CD1c-positive myeloid dendritic cell (primary cell): ENCODE measurements at regions not wholly inside any gene's neighbourhood (a gene's known extent, or its start where the extent isn't known, plus 50 kb on each side); places are given as distances from the start of the nearest gene placed in this dataset.

ENCODE experiments used
- DNase-seq: peaks from one replicate; pipeline ENCODE4 v3.0.0-alpha.2; 2016; ENCODE audit errors: extremely low spot score

DNA sequence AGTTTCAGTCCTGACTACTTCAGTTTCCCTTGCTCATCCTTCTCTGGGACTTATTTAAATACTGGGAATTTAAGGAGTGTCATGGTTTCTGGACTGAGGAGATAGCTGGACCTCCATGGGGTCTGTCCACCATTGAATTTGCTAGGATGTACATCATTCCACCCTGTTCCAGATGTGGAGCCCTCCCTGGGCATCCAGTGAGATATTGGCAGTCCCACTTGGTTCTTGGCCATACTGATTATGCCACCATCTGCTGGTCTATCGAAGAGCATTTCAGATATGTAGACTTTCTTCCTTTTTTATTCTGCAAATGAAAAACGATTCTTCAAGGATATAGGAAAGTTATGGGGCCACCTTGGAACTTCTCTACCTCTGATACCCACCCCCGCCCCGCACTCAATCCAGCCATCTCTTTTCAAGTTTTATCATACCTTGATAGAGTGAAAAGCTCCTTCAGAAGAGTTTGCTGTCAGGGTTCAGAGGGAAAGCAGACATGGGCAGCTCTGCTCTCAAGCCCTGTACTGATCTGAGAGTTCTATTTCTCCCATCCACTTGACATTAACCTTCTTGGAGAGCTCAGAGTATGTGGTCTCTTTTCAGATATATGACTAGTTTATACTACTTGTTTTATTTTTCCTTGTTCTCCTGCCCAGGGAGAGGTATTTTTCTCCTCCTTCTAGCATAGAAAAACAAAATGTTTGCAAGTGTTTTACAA is 490.7 kb upstream of the SGCD start:
- no peak for DNase-seq

DNA sequence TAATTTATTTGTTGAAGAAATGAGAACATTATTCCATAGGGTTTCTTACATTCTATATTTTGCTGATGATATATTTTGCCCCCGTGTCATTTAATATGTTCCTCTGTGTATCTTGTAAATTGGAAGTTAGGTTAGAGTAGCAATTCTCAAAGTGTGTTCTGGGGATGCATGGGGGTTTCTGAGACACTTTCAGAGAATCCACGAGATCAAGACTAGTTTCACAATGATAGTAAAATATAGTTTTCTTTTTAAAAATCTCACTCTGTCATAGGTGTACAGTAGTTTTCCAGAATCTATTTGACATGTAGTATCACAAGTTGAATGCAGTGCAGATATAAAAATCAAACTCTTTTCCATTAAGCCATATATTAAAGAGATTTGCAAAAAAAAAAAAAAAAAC is 488.6 kb upstream of the SGCD start:
- DNase-seq, result no peak

DNA sequence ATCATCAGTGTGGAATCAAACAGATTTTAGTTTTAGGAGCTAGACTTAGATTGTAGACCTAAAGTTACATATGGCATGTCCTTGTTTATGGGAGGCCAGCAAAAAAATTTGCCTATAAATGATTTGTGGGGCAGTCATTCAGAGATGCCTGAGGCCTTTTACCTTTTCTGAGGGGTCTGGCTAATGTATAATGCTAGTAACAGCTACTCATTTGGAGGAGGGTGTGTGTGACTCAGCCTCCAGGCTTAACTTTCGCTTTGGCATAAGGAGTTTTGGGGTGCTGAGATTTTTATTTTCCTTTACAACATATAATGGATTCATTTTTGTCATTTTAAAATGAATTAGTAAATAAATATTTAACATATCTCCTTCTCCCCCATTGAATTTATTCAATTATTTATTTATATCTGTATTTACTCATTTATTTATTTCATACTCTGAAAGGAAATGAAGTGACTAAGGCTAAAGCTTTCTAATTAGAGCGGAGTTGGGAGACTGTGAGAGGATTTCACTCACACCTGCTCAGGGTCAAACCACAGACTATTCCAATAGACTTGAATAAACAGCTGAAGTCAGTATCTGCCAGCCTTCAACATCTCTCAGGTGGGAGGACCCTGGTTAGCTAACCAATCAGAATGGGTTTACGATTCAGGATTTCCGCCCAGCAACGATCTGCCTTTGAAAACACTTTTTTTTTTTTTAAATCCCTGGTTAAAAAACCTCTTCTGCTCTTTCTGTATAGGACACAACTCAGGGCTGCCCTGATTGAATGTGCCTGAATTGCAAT is 487.5 kb upstream of the SGCD start:
- DNase-seq, result no peak

DNA sequence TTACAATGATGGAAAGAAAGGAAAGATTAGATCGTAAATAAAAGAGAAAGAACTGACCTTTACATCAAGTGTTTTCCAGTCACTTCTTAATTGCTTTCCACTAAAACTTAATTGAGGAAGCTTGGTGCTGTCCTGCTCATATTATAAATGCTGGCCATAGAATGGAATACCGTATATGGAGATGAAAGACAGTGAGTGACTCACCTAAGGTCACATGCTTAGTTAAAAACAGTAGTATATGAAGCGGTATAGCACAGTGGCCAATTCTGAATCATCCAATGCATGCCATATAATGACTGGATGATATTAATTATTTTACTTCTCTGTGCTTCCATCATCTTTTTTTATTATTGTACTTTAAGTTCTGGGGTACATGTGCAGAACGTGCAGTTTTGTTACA is 482.4 kb upstream of the SGCD start:
- DNase-seq, result no peak

DNA sequence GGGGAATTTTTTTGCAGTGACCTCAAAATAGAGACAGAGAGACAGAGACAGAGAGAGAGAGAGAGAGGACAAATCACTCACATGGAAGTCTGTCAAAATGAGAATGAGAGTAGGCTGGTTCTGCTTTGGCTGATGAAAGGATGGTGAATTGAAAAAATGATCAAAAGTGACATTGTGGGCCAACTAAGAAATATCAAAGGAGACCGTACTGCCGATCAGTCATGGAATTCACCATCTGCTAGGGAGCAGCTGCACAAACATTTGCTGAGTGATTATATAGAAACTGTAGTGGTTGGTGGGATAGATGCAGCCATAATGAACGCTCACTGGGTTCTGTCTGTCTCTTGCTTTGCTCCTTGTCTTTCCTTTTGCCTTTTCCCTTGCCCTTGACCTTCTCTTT is 476.6 kb upstream of the SGCD start:
- DNase-seq, result no peak

DNA sequence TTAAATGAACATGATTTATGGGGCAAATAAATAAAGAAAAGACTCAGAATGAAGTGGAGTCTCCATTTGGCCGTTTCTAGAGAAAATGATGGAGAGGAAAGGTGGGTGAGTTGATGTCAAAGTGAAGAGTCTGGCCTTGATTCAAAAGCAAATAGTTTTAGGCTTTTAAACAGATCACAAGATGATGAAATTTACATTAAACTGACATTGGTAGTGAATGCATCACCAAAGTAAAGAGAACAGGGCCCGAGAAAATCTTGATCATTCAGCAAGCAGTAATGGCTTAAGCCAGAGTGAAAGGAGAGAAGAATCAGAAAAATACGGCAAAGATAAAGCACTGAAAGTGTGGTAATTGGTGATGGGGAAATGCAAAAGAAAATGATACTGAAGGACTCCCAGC is 460.0 kb upstream of the SGCD start:
- DNase-seq, result no peak

DNA sequence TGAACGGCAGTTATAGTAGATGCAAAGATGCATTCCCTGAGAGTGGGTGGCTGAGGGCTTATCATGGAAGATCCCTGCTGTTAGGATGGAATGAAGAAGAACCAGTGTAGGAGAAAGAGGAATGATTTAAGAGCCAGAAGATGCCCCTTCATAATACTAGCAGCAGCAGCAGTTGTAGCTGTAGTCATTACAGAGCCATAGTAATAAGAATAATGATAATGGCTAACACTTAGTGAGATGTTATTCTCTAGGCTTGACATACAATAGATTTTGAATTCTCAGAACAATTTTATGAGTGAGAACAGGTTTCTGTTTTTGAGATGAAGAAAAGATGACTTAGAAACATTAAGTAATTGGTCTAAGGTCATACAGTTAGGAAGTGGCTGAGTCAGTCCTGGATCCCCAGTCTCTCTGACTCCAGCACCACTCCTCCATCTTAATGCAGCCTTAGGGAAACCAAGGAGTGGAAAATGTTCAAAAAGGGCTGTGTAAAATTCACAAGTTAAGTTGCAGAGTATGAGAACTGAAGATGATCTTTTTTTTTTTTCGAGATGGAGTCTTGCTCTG is 459.4 kb upstream of the SGCD start:
- no peak for DNase-seq

DNA sequence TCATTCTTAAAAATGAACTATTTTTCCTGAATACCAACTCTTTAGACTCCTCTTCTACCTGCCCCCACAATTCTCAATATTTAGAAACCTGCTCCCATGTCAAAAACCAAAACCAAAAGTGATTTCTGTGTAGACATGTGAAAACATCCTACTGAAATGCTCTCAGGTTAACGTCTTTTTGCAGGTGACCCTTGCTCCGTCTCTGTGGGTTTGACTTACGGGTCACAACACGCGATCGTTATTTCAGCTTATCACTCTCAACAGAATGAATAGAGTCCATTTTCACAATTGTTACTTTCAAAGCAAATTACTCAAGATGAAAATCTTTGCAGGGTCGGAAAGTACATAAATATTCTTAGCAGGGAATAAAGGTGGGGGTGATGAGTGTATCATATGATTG is 456.3 kb upstream of the SGCD start:
- DNase-seq, result no peak

DNA sequence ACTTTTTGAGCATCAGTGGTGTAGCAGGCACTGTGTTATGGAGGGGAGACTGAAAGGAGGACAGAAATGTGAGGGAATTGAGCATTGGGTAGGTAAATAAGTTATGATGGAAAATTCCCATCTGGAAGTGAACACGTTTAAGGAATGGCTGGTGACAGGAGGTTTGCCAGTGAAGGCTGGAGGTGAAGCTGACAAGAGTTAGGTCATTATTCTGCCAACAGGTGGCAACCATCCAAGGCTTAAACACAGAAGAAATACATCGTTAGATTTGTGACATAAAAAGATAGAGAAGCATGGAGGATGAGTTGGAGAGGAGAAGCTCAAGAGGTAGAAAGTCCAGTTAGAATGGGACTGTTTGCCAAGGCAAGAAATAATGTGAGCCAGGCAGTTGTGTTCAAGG is 455.3 kb upstream of the SGCD start:
- DNase-seq, result no peak

DNA sequence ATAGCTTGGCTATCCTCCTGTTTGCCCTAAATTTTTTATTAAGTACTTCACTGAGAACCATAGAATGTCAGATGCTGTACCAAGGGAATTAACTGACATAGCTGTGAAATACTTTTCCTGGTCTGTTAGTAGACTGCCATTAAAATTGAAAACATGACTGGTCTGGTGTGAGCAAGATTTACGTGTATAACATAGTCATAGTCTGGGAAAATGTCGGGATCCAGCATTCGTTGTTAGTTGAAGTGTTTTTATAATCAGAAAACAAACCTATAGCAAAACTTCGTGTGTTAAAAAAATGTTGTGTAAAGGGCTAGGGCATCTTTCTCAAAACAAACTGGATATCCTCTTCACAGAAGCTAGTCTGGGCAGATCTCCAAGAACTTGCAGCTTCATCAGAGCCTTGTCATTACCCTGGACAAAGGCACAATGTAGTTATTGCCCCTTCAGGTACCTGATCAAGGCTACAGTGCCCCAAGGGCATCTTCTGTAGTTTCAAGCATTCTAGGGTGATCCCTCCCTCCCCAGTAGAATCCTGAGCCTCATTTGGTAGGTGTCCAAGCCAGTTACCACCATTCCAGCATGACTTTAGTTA is 454.2 kb upstream of the SGCD start:
- DNase-seq, result no peak

DNA sequence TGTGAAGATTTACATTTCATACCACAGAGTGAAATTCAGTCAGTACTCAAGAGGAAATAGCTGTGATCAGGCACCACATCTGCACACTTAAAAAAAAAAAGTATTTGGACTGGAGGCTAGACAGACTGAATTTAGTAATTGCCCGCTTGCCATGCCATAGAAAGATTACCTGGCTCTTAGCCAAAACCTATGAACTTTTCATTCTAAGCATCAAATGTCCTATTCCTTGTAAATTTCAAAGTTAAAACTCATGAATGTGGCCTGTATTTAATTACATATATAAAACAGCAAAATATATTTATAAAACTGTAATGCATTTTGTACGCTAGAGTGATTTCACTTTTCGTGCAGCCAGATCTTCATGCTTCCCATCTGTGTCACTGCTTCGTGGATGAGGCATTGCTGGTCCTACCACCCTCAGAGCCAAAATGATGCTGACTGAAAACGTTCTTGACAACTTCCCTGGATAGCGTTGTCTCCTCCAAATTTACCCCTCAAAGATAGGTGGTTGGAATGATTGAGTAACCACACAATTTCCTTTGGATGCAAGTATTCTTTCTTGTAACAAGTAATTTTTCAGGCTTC is 447.9 kb upstream of the SGCD start:
- DNase-seq, result no peak

DNA sequence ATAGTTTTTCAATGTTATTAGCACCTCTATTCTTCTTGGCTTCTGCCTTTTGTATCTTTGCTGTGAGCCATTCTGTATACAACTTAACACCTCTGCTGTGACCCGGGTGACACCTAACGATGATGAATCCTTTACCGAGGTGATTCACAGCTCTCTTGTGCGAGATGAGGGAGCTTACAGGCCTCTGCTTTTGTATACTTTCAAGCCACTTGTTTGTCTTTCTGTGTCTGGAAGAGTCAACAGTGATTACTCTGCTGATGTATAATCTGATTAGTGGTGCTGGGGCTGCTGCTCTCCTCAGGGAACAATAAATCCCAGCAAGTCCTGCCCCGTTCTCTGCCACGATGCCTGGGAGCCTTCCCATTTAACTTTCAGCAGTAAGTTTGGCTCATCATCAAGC is 442.9 kb upstream of the SGCD start:
- DNase-seq, result no peak

DNA sequence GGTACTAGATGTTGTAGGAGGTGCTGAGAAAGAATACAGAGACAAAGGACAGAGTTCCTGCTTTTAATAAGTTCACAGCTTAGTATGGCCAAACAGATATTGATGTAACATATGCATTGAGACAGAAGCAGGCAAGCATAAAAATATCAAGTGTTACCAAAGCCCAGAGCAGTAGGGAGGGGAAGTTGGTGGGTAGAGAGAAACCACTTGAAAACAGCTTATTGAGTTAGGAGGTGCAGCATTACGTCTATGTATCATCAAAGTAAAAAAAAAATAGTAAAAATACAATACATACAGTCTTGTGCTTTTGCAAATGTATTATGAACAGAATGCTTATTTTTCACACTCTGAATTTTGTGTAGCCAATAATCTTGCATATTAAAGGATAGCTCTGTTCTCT is 441.8 kb upstream of the SGCD start:
- no peak for DNase-seq

DNA sequence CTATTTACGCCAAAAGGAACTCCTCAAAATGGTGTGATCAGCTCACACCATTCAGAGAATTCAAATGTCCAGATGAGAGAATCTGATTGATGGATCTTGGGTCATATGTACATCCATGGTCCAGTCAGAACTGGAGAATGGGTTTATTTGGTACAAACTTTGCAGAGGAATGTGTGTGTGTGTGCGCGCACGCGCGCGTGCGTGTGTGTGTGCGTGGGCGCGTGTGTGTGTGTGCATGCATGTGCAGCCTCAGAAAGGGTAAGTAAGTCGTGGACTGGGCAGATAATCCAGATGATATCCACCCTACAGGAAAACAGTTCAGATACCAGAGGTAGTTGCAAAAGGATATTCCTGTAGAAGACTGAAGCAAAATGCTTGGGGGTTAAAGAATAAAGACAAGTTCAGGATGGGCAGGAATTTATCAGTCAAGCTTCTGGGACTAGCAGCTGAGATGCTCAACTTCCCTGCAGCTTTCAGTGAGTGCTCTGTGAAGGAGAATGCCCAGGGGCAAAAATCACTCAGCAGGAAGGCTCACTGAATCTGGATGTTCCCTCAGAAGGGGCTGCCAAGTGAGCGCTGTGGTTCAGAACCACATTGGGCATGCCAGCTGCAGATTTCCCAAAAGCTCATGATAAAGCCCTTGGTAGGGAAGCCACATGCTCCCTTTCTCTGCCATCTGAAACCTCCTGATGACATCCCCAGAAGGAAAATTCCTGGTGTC is 440.5 kb upstream of the SGCD start:
- DNase-seq, result no peak

DNA sequence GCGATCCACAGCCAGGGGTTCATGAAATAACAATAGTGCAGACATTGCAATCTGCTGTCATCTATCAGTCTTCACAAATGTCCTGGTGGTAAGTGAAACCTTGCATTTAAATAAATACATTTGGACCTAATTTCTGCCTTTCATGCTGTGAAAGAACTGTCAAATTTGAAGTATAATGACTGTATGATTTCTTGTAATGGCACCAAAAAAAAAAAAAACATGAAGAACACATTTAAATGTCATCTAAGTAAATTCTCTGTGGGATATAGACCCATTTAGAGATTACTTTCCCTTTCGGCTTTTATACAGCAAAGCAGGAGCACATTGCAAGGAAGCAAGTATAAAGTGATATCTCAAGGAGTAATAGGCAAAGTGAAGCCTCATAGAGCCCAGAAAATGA is 431.5 kb upstream of the SGCD start:
- no peak for DNase-seq

DNA sequence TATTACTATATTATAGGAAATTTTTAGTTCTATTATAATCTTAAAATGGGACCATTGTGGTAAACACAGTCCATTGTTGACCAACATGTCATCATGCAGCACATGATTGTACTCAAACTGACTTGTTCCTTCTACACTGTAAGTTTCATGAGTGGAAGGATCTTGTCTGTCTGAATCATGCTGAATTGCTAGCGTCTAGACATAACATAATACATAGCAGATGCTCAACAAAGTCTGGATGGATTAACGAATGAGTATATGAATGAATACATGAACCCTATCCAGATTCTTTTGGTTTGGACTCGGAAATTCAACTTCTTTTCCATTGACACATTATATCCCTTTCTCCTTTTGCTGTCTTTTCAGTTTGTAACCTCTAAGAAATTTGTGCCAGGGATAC is 429.2 kb upstream of the SGCD start:
- DNase-seq, result no peak

DNA sequence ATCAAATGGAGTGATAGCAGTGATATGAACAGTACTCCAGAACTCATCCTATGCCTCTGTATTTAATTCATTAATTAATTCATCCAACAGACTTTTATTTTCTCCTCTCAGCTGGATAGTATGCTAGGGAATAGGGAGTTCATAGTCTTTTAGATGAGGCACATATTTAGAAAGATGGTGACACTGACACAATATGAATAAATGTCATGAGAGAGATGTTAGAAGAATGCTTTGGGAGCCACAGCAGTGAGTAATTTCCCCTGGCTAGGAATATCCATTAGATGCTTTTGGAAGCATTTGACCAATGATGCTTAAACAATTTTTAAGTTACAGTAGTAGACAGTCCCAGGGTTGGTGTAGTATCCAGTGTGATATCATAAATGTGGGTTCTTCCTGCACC is 428.7 kb upstream of the SGCD start:
- no peak for DNase-seq

DNA sequence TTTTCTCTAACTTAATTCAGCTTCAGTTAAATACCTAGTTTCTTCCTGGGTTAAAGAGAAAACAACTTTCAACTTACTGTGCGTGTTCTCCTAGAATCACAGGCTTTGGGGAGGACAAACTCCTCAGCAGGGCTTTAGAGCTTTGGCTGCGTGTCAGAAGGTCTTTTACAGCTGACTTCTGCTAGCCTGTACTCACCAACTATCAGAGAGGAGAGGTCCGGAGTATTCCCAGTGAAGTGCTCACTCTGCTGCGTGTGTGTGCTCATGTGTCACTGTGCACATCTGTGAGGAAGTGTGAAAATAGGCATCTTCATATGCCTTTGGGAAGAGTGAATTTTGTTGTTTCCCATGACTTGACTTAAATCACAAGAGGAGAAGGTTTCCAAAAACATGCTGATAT is 423.2 kb upstream of the SGCD start:
- DNase-seq, result no peak

DNA sequence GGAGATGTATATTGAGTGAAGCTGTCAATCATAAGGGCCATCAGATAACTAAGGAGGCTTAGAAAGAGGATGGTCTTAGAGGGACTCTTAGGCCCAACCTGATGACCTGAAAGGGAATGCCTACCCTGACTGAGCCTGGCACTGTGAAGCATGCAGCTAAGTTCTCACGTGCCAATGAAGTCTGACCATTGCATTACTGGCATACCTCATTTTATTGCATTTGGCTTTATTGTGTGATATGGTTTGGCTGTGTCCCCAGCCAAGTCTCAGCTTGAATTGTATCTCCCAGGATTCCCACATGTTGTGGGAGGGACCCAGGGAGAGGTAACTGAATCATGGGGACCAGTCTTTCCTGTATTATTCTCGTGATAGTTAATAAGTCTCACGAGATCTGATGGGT is 421.6 kb upstream of the SGCD start:
- no peak for DNase-seq

DNA sequence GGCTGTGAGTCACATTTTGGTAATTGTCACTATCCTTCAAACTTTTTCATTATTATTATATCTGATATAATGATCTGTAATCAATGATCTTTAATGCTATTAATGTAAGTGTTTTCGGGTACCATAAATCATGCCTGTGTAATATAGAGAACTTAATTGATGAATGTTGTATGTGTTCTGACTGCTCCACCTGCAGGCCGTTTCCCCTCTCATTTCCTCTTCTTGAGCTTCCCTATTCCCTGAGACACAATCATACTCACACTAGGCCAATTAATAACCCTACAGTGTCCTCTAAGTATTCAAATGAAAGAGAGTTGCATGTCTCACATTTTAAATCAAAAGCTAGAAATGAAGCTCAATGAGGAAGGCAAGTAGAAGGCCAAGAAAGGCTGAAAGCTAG is 420.9 kb upstream of the SGCD start:
- no peak for DNase-seq

DNA sequence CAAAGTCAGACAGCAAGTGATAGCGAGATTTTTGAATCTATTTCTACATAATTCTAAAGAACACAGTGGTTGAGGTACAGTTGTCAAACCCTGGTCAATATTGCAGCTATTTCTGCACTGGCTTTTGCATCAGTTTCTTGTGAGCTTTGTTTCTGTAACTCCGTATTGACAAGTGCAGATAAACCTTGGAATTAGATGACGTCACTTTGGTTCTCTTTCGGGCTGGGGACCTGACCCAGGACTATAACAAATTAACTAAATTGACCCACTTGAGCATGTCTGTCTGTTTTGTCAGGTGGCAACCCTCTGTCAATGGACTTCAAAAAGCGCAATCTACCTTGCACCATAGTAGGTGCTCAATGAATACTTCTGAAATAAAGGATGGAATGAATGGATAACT is 418.4 kb upstream of the SGCD start:
- DNase-seq, result no peak

DNA sequence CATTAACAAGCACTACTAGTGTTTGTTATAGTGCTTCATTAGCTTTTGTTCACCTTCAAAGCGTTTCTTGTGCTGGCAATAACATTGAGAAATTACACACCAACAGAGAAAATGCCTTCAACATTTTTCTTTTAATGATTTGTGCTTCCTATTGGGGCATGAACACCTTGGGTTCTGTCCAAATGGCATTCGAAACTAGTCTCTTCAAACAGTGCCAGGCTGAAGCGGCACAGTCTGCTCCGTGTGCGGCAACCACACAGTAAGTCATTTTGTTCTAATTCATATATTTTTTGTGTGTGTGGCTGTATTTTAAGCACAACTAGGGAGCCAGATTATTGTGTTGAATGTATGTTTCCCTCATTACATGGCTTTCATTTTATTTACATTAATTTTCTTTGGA is 414.7 kb upstream of the SGCD start:
- no peak for DNase-seq
